ENCODE measurements at regions not wholly inside any gene's neighbourhood (a gene's known extent, or its start where the extent isn't known, plus 50 kb on each side); places are given as distances from the start of the nearest gene placed in this dataset.

- H3K4me1 Mint-ChIP-seq = no peaks in the 10 kb centered on the region; the same call in 2 of the 3 replicates
- no peak for TF ChIP-seq EZH2phosphoT487 (IDR thresholded peaks at IDR 0.05; ENCODE audit: unreplicated experiment)
- TF ChIP-seq, protein P1, sequence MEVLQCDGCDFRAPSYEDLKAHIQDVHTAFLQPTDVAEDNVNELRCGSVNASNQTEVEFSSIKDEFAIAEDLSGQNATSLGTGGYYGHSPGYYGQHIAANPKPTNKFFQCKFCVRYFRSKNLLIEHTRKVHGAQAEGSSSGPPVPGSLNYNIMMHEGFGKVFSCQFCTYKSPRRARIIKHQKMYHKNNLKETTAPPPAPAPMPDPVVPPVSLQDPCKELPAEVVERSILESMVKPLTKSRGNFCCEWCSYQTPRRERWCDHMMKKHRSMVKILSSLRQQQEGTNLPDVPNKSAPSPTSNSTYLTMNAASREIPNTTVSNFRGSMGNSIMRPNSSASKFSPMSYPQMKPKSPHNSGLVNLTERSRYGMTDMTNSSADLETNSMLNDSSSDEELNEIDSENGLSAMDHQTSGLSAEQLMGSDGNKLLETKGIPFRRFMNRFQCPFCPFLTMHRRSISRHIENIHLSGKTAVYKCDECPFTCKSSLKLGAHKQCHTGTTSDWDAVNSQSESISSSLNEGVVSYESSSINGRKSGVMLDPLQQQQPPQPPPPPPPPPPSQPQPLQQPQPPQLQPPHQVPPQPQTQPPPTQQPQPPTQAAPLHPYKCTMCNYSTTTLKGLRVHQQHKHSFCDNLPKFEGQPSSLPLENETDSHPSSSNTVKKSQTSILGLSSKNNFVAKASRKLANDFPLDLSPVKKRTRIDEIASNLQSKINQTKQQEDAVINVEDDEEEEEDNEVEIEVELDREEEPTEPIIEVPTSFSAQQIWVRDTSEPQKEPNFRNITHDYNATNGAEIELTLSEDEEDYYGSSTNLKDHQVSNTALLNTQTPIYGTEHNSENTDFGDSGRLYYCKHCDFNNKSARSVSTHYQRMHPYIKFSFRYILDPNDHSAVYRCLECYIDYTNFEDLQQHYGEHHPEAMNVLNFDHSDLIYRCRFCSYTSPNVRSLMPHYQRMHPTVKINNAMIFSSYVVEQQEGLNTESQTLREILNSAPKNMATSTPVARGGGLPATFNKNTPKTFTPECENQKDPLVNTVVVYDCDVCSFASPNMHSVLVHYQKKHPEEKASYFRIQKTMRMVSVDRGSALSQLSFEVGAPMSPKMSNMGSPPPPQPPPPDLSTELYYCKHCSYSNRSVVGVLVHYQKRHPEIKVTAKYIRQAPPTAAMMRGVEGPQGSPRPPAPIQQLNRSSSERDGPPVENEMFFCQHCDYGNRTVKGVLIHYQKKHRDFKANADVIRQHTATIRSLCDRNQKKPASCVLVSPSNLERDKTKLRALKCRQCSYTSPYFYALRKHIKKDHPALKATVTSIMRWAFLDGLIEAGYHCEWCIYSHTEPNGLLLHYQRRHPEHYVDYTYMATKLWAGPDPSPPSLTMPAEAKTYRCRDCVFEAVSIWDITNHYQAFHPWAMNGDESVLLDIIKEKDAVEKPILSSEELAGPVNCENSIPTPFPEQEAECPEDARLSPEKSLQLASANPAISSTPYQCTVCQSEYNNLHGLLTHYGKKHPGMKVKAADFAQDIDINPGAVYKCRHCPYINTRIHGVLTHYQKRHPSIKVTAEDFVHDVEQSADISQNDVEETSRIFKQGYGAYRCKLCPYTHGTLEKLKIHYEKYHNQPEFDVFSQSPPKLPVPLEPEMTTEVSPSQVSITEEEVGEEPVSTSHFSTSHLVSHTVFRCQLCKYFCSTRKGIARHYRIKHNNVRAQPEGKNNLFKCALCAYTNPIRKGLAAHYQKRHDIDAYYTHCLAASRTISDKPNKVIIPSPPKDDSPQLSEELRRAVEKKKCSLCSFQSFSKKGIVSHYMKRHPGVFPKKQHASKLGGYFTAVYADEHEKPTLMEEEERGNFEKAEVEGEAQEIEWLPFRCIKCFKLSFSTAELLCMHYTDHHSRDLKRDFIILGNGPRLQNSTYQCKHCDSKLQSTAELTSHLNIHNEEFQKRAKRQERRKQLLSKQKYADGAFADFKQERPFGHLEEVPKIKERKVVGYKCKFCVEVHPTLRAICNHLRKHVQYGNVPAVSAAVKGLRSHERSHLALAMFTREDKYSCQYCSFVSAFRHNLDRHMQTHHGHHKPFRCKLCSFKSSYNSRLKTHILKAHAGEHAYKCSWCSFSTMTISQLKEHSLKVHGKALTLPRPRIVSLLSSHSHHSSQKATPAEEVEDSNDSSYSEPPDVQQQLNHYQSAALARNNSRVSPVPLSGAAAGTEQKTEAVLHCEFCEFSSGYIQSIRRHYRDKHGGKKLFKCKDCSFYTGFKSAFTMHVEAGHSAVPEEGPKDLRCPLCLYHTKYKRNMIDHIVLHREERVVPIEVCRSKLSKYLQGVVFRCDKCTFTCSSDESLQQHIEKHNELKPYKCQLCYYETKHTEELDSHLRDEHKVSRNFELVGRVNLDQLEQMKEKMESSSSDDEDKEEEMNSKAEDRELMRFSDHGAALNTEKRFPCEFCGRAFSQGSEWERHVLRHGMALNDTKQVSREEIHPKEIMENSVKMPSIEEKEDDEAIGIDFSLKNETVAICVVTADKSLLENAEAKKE (CRISPR knock-in tag; IDR thresholded peaks at IDR 0.05) = no peak
- H2AFZ ChIP-seq = no peak overlapping the region
- H3K36me3 ChIP-seq (ENCODE audit: insufficient read depth) = no peaks in the 10 kb centered on the region; the same call in 1 of the 2 replicates
- no peak overlapping the region for H3K27ac ChIP-seq (ENCODE audit: low read depth)
- no peaks in the 10 kb centered on the region for H4K20me1 ChIP-seq (replicated peaks; ENCODE audit: insufficient read depth)
- no peaks in the 10 kb centered on the region for H3K9me2 ChIP-seq (ENCODE audit: insufficient read depth)
- no peak overlapping the region for H3K4me3 ChIP-seq
- peaks cover 6% of the 10 kb centered on the region; the same call in 2 of the 3 replicates for H3K9me3 Mint-ChIP-seq
- no peak overlapping the region for H3K4me2 ChIP-seq
- DNase-seq (ENCODE audit: low spot score) = no peak
- H3K27me3 ChIP-seq (ENCODE audit: insufficient read depth) = no peaks in the 10 kb centered on the region
- no peak for ATAC-seq
- peaks cover 6% of the 10 kb centered on the region; the same call in 1 of the 3 replicates for H3K36me3 Mint-ChIP-seq (ENCODE audit: low read depth)
- H3K4me3 Mint-ChIP-seq = no peak overlapping the region
- no peak overlapping the region for H3K27ac Mint-ChIP-seq
- H3F3A ChIP-seq (replicated peaks; ENCODE audit: low read depth) = no peaks in the 10 kb centered on the region
- no peaks in the 10 kb centered on the region for H3K27me3 Mint-ChIP-seq (ENCODE audit: insufficient read depth, low read depth, poor library complexity)
- no peaks in the 10 kb centered on the region for H3K79me2 ChIP-seq (replicated peaks; ENCODE audit: insufficient read depth)
- no peaks in the 10 kb centered on the region for H3K4me1 ChIP-seq (ENCODE audit: insufficient read depth)
Observed at GRCh38 chr3:106413683-106414082, 544.9 kb upstream of the CBLB start.

- Mint-ChIP-seq H3K36me3 (ENCODE audit: low read depth) (no peaks in the 10 kb centered on the region), H3K27ac (no peak overlapping the region), H3K27me3 (ENCODE audit: insufficient read depth, low read depth, poor library complexity) (no peaks in the 10 kb centered on the region), H3K4me1 (no peaks in the 10 kb centered on the region), H3K4me3 (no peak overlapping the region), H3K9me3 (no peaks in the 10 kb centered on the region)
- Histone ChIP-seq H3K27ac (ENCODE audit: low read depth) (no peak overlapping the region), H3K4me2 (no peak overlapping the region), H3K4me3 (no peak overlapping the region), H3K27me3 (ENCODE audit: insufficient read depth) (no peaks in the 10 kb centered on the region), H3F3A (replicated peaks; ENCODE audit: low read depth) (no peaks in the 10 kb centered on the region), H3K36me3 (ENCODE audit: insufficient read depth) (no peaks in the 10 kb centered on the region), H4K20me1 (replicated peaks; ENCODE audit: insufficient read depth) (no peaks in the 10 kb centered on the region), H3K4me1 (ENCODE audit: insufficient read depth) (no peaks in the 10 kb centered on the region), H3K9me2 (ENCODE audit: insufficient read depth) (no peaks in the 10 kb centered on the region), H2AFZ (no peak overlapping the region), H3K79me2 (replicated peaks; ENCODE audit: insufficient read depth) (no peaks in the 10 kb centered on the region)
- ATAC-seq (no peak), DNase-seq (ENCODE audit: low spot score) (no peak)
- TF ChIP-seq STAT1 (IDR thresholded peaks at IDR 0.05; ENCODE audit: unreplicated experiment) (no peak), CREB1 (CRISPR knock-in tag; IDR thresholded peaks at IDR 0.05; ENCODE audit: low read depth) (no peak), ZNF331 (CRISPR knock-in tag; IDR thresholded peaks at IDR 0.05; ENCODE audit: low read depth) (no peak), ZNF114 (CRISPR knock-in tag; IDR thresholded peaks at IDR 0.05) (no peak), EZH2 (IDR thresholded peaks at IDR 0.05; ENCODE audit: low read depth, unreplicated experiment) (no peak)
- TF ChIP-seq, protein P2, sequence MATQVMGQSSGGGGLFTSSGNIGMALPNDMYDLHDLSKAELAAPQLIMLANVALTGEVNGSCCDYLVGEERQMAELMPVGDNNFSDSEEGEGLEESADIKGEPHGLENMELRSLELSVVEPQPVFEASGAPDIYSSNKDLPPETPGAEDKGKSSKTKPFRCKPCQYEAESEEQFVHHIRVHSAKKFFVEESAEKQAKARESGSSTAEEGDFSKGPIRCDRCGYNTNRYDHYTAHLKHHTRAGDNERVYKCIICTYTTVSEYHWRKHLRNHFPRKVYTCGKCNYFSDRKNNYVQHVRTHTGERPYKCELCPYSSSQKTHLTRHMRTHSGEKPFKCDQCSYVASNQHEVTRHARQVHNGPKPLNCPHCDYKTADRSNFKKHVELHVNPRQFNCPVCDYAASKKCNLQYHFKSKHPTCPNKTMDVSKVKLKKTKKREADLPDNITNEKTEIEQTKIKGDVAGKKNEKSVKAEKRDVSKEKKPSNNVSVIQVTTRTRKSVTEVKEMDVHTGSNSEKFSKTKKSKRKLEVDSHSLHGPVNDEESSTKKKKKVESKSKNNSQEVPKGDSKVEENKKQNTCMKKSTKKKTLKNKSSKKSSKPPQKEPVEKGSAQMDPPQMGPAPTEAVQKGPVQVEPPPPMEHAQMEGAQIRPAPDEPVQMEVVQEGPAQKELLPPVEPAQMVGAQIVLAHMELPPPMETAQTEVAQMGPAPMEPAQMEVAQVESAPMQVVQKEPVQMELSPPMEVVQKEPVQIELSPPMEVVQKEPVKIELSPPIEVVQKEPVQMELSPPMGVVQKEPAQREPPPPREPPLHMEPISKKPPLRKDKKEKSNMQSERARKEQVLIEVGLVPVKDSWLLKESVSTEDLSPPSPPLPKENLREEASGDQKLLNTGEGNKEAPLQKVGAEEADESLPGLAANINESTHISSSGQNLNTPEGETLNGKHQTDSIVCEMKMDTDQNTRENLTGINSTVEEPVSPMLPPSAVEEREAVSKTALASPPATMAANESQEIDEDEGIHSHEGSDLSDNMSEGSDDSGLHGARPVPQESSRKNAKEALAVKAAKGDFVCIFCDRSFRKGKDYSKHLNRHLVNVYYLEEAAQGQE (IDR thresholded peaks at IDR 0.05; ENCODE audit: unreplicated experiment) = no peak
Observed at GRCh38 chr3:106420628-106421027, 551.8 kb upstream of the CBLB start.

All from GM23338 (cell line).